ENCODE measurements at regions not wholly inside any gene's neighbourhood (a gene's known extent, or its start where the extent isn't known, plus 50 kb on each side); places are given as distances from the start of the nearest gene placed in this dataset.
"Not testable (repeated sequence)": the region's sequence is repeated elsewhere in the genome, so short reads cannot be mapped to it uniquely, and the experiment has no call there.

GRCh38 chr7:108659261-108659660 is 89.6 kb downstream of the DNAJB9 start:
- no peak for DNase-seq (ENCODE audit: low read depth)
- no peak overlapping the region for H3K4me3 ChIP-seq (ENCODE audit: low read depth, low read length)
- TF ChIP-seq CTCF (IDR thresholded peaks at IDR 0.05; ENCODE audit: insufficient read depth, low read depth, low read length) = no peak

GRCh38 chr7:108659867-108660266 is 90.2 kb downstream of the DNAJB9 start:
- TF ChIP-seq CTCF (IDR thresholded peaks at IDR 0.05; ENCODE audit: insufficient read depth, low read depth, low read length) = no peak

GRCh38 chr7:108660465-108660864 is 90.8 kb downstream of the DNAJB9 start:
- TF ChIP-seq CTCF (IDR thresholded peaks at IDR 0.05; ENCODE audit: insufficient read depth, low read depth, low read length) = peak; percentile 63
- DNase-seq (ENCODE audit: low read depth) = peak; percentile 50
- no peak overlapping the region for H3K4me3 ChIP-seq (ENCODE audit: low read depth, low read length)

More at GRCh38 chr7:108659867-108660266, 90.2 kb downstream of the DNAJB9 start:
- no peak for DNase-seq (ENCODE audit: low read depth)
- no peak overlapping the region for H3K4me3 ChIP-seq (ENCODE audit: low read depth, low read length)

GRCh38 chr7:108662783-108663362 is 93.2 kb downstream of the DNAJB9 start:
- TF ChIP-seq CTCF (IDR thresholded peaks at IDR 0.05; ENCODE audit: insufficient read depth, low read depth, low read length) = no peak
- peak; percentile 83 for DNase-seq (ENCODE audit: low read depth)
- H3K4me3 ChIP-seq (ENCODE audit: low read depth, low read length) = no peak overlapping the region

- no peak overlapping the region for H3K4me3 ChIP-seq (ENCODE audit: low read depth, low read length)
- no peak for TF ChIP-seq CTCF (IDR thresholded peaks at IDR 0.05; ENCODE audit: insufficient read depth, low read depth, low read length)
- DNase-seq (ENCODE audit: low read depth) = no peak
Measured at GRCh38 chr7:108663701-108664100, 94.0 kb downstream of the DNAJB9 start.

- no peak for TF ChIP-seq CTCF (IDR thresholded peaks at IDR 0.05; ENCODE audit: insufficient read depth, low read depth, low read length)
- peak; percentile 84 for DNase-seq (ENCODE audit: low read depth)
Measured at GRCh38 chr7:108667216-108667615, 97.5 kb downstream of the DNAJB9 start.

GRCh38 chr7:108669958-108670357 is 100.3 kb downstream of the DNAJB9 start:
- DNase-seq (ENCODE audit: low read depth) = no peak
- no peak for TF ChIP-seq CTCF (IDR thresholded peaks at IDR 0.05; ENCODE audit: insufficient read depth, low read depth, low read length)
- H3K4me3 ChIP-seq (ENCODE audit: low read depth, low read length) = no peak overlapping the region

More at GRCh38 chr7:108667216-108667615, 97.5 kb downstream of the DNAJB9 start:
- H3K4me3 ChIP-seq (ENCODE audit: low read depth, low read length) = no peak overlapping the region

GRCh38 chr7:108673699-108674098 is 104.0 kb downstream of the DNAJB9 start:
- not testable (repeated sequence) for DNase-seq (ENCODE audit: low read depth); H3K4me3 ChIP-seq (ENCODE audit: low read depth, low read length)
